ENCODE measurements at regions not wholly inside any gene's neighbourhood (a gene's known extent, or its start where the extent isn't known, plus 50 kb on each side); places are given as distances from the start of the nearest gene placed in this dataset.

DNA sequence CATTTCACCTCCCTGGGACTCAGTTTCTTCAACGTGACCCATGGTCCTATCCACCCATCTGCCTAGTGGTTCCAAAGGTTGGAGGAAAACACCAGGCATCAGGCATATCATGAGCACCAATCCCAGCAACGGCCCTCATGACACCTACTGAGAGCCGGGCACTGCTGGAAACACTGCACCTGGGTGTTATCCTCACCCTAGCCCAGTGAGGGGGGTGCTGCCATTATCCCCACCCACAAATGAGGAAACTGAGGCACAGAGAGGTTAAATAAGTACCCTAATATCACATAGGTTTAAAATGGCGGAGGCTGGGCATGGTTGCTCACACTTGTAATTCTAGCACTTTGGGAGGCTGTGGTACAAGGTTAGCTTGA is 206.9 kb downstream of the MATN1 start:
- ATAC-seq (no peak), DNase-seq (ENCODE audit: low read depth, low spot score) (no peak)
- H3K4me3 ChIP-seq (replicated peaks in 1 of 2; ENCODE audit: low read depth in 1 of 2, low read length in 2 of 2) = no peak overlapping the region
- intact Hi-C loops (cut with micrococcal nuclease) = no loop called here
- H3K27me3 ChIP-seq (ENCODE audit: insufficient read depth, low read length) = 0 out of 2 replicates have a peak, but pooled peaks cover 3% of the 10 kb centered on the region
- H3K79me2 ChIP-seq (ENCODE audit: insufficient read depth, low read length) = no peaks in the 10 kb centered on the region
- CTCF ChIA-PET = no interaction called here
- H3K4me1 ChIP-seq (ENCODE audit: control insufficient read depth in 1 of 2, insufficient read depth in 2 of 2, low read length in 2 of 2) = peaks cover 2 to 17% of the 10 kb centered on the region in 2 experiments; a peak in 2 of 4 replicates
- no peaks in the 10 kb centered on the region for H4K20me1 ChIP-seq (ENCODE audit: insufficient read depth)
- RAD21 ChIA-PET (ENCODE audit: low non-redundant PET in 1 of 2, low total read pairs in 2 of 2, uncharacterized antibody in 2 of 2, unreplicated experiment in 2 of 2) = no interaction called here
- POLR2A ChIA-PET = no interaction called here
- H3K36me3 ChIP-seq (ENCODE audit: control insufficient read depth in 1 of 2, insufficient read depth in 2 of 2, low read length in 2 of 2) = no peaks in the 10 kb centered on the region
- no peak overlapping the region for H3K27ac ChIP-seq (ENCODE audit: low read depth, low read length)
- H2AFZ ChIP-seq (ENCODE audit: low read depth, low read length, poor library complexity, severe bottlenecking) = no peak overlapping the region
- BruUV-seq (replicated peaks) = no TSS peak
- TF ChIP-seq CEBPB (IDR thresholded peaks at IDR 0.05; ENCODE audit: low read depth) = no peak
- TF ChIP-seq ZNF274 (IDR thresholded peaks at IDR 0.05; ENCODE audit: low read depth, low read length) = no peak
- TF ChIP-seq ELF1 (IDR thresholded peaks at IDR 0.05; ENCODE audit: borderline replicate concordance, low read depth) = no peak
- no peak for TF ChIP-seq SP1 (IDR thresholded peaks at IDR 0.05; ENCODE audit: low read depth)
- TF ChIP-seq FOSL1 (IDR thresholded peaks at IDR 0.05; ENCODE audit: low read depth) = no peak
- TF ChIP-seq, protein P1, sequence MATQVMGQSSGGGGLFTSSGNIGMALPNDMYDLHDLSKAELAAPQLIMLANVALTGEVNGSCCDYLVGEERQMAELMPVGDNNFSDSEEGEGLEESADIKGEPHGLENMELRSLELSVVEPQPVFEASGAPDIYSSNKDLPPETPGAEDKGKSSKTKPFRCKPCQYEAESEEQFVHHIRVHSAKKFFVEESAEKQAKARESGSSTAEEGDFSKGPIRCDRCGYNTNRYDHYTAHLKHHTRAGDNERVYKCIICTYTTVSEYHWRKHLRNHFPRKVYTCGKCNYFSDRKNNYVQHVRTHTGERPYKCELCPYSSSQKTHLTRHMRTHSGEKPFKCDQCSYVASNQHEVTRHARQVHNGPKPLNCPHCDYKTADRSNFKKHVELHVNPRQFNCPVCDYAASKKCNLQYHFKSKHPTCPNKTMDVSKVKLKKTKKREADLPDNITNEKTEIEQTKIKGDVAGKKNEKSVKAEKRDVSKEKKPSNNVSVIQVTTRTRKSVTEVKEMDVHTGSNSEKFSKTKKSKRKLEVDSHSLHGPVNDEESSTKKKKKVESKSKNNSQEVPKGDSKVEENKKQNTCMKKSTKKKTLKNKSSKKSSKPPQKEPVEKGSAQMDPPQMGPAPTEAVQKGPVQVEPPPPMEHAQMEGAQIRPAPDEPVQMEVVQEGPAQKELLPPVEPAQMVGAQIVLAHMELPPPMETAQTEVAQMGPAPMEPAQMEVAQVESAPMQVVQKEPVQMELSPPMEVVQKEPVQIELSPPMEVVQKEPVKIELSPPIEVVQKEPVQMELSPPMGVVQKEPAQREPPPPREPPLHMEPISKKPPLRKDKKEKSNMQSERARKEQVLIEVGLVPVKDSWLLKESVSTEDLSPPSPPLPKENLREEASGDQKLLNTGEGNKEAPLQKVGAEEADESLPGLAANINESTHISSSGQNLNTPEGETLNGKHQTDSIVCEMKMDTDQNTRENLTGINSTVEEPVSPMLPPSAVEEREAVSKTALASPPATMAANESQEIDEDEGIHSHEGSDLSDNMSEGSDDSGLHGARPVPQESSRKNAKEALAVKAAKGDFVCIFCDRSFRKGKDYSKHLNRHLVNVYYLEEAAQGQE (IDR thresholded peaks at IDR 0.05; ENCODE audit: low read depth) = no peak
- TF ChIP-seq, protein P2, sequence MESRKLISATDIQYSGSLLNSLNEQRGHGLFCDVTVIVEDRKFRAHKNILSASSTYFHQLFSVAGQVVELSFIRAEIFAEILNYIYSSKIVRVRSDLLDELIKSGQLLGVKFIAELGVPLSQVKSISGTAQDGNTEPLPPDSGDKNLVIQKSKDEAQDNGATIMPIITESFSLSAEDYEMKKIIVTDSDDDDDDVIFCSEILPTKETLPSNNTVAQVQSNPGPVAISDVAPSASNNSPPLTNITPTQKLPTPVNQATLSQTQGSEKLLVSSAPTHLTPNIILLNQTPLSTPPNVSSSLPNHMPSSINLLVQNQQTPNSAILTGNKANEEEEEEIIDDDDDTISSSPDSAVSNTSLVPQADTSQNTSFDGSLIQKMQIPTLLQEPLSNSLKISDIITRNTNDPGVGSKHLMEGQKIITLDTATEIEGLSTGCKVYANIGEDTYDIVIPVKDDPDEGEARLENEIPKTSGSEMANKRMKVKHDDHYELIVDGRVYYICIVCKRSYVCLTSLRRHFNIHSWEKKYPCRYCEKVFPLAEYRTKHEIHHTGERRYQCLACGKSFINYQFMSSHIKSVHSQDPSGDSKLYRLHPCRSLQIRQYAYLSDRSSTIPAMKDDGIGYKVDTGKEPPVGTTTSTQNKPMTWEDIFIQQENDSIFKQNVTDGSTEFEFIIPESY (IDR thresholded peaks at IDR 0.05; ENCODE audit: extremely low read depth, insufficient replicate concordance, low read length) = no peak
- TF ChIP-seq, protein P3, sequence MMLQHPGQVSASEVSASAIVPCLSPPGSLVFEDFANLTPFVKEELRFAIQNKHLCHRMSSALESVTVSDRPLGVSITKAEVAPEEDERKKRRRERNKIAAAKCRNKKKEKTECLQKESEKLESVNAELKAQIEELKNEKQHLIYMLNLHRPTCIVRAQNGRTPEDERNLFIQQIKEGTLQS (IDR thresholded peaks at IDR 0.05) = no peak
- TF ChIP-seq POLR2A (IDR thresholded peaks at IDR 0.05; ENCODE audit: borderline replicate concordance, extremely low read depth, insufficient read depth, insufficient read length) = no peak
- TF ChIP-seq, protein P4, sequence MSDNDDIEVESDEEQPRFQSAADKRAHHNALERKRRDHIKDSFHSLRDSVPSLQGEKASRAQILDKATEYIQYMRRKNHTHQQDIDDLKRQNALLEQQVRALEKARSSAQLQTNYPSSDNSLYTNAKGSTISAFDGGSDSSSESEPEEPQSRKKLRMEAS (IDR thresholded peaks at IDR 0.05) = no peak
- H3K9ac ChIP-seq (ENCODE audit: low read length) = no peak overlapping the region
- no peaks in the 10 kb centered on the region for H3K9me2 ChIP-seq (ENCODE audit: insufficient read depth)
- H3K4me2 ChIP-seq (ENCODE audit: low read length) = no peak overlapping the region
- no peaks in the 10 kb centered on the region for H3K9me3 ChIP-seq (ENCODE audit: control insufficient read depth in 1 of 2, insufficient read depth in 1 of 2, low read depth in 1 of 2, low read length in 2 of 2)

Data from HCT116 (cell line).